PC-9 (cell line): ENCODE measurements at regions not wholly inside any gene's neighbourhood (a gene's known extent, or its start where the extent isn't known, plus 50 kb on each side); places are given as distances from the start of the nearest gene placed in this dataset.

Experiments
- CTCF ChIP-seq: fragments of 200-600 bp; sonication (generic); conservative IDR thresholded peaks from 2 replicates; pipeline ENCODE4 v1.6.1; 2017; ENCODE audit warnings: mixed run types, antibody characterized with exemption, mild to moderate bottlenecking, moderate library complexity
- EZH2 ChIP-seq: fragments of 200-600 bp; sonication (generic); IDR thresholded peaks from 2 replicates; pipeline ENCODE4 v1.8.0; 2017; ENCODE audit warnings: antibody characterized with exemption, low read depth

GRCh38 chr16:25372716-25373115 lies 115.1 kb upstream of the ZKSCAN2 start:
- TF ChIP-seq EZH2 = no peak
- no peak for TF ChIP-seq CTCF
